KMS-11 (cell line): ENCODE measurements at regions not wholly inside any gene's neighbourhood (a gene's known extent, or its start where the extent isn't known, plus 50 kb on each side); places are given as distances from the start of the nearest gene placed in this dataset.

Experiments
- H2AFZ ChIP-seq: fragments of 200-600 bp; sonication (generic); 2 replicates; pipeline ENCODE4 v1.6.1; 2016; ENCODE audit warnings: antibody characterized with exemption, mixed run types, low read depth
- H3K27ac ChIP-seq: fragments of 200-600 bp; sonication (generic); 2 replicates; pipeline ENCODE4 v1.6.1; 2016; ENCODE audit warnings: mild to moderate bottlenecking, mixed run types
- H3K27me3 ChIP-seq: fragments of 200-600 bp; sonication (generic); 2 replicates; pipeline ENCODE4 v1.6.1; 2017; ENCODE audit warnings: mild to moderate bottlenecking, low read depth, mixed run types, moderate library complexity; ENCODE audit not compliant: insufficient read depth
- H3K36me3 ChIP-seq: fragments of 200-600 bp; sonication (generic); 2 replicates; pipeline ENCODE4 v1.6.1; 2017; ENCODE audit warnings: mild to moderate bottlenecking, mixed run types; ENCODE audit not compliant: insufficient read depth
- H3K4me1 ChIP-seq: fragments of 200-600 bp; sonication (generic); 2 replicates; pipeline ENCODE4 v1.6.1; 2016; ENCODE audit warnings: mild to moderate bottlenecking, low read depth, mixed run types; ENCODE audit not compliant: poor library complexity, severe bottlenecking
- H3K4me2 ChIP-seq: fragments of 200-600 bp; sonication (generic); 2 replicates; pipeline ENCODE4 v1.7.0; 2016; ENCODE audit warnings: mild to moderate bottlenecking, mixed run types
- H3K4me3 ChIP-seq: fragments of 200-600 bp; sonication (generic); IDR thresholded peaks from 2 replicates; pipeline ENCODE4 v1.6.1; 2017; ENCODE audit warnings: low read depth, low read length, mixed read lengths; ENCODE audit not compliant: insufficient read depth
- H3K79me2 ChIP-seq: fragments of 200-600 bp; sonication (generic); 2 replicates; pipeline ENCODE4 v1.6.1; 2016; ENCODE audit warnings: low read depth, mixed run types; ENCODE audit not compliant: insufficient read depth
- H3K9ac ChIP-seq: fragments of 200-600 bp; sonication (generic); 2 replicates; pipeline ENCODE4 v1.6.1; 2016; ENCODE audit warnings: mild to moderate bottlenecking, mixed run types
- H4K20me1 ChIP-seq: fragments of 200-600 bp; sonication (generic); 2 replicates; pipeline ENCODE4 v1.6.1; 2016; ENCODE audit warnings: mild to moderate bottlenecking, mixed run types; ENCODE audit not compliant: insufficient read depth
- CTCF ChIP-seq: fragments of 200-600 bp; sonication (generic); conservative IDR thresholded peaks from 2 replicates; pipeline ENCODE4 v1.6.1; 2017; ENCODE audit warnings: low read depth, mild to moderate bottlenecking, antibody characterized with exemption, low read length, moderate library complexity, mixed read lengths

DNA sequence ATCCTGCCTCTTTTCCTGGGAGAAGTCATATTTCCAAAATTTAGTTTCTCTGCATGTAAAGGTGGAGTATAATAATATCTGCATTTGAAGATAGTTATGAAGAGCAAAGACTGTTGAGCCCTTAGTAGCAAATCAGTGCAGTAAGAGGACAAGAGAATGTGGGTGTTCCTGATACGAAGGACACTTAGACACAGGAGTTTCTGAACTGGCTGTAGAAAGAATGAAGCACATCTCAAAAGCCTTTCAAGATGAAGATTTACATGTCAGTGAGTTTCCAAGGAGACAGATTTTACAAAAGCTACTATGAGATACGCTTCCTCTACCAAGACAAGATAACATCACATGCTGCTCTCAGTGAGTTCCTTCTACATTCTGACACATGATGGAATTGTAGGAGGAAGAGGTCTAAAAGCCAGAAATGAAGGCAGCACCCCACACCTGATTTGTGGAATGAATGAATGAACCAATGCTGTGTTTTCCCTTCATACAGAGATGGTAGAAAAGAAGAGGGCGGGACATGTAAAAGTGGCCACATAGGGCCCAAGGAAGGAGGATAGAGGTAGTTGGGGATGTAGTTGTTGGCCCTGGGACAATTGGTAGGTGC lies 173.6 kb upstream of the PDE1C start:
- no peak for TF ChIP-seq CTCF
- H2AFZ ChIP-seq = no peak overlapping the region
- no peaks in the 10 kb centered on the region for H3K79me2 ChIP-seq
- H3K9ac ChIP-seq = no peak overlapping the region
- no peak overlapping the region for H3K27ac ChIP-seq
- H3K4me3 ChIP-seq = no peak overlapping the region
- no peak overlapping the region for H3K4me2 ChIP-seq
- H3K27me3 ChIP-seq = no peaks in the 10 kb centered on the region
- no peaks in the 10 kb centered on the region for H4K20me1 ChIP-seq
- no peaks in the 10 kb centered on the region for H3K36me3 ChIP-seq
- H3K4me1 ChIP-seq = no peaks in the 10 kb centered on the region

- no peaks in the 10 kb centered on the region for H3K4me1 ChIP-seq
- H3K36me3 ChIP-seq = no peaks in the 10 kb centered on the region
- no peak overlapping the region for H3K4me3 ChIP-seq
- no peak overlapping the region for H3K4me2 ChIP-seq
- H3K27me3 ChIP-seq = no peaks in the 10 kb centered on the region
- no peaks in the 10 kb centered on the region for H3K79me2 ChIP-seq
- no peak overlapping the region for H3K27ac ChIP-seq
- H3K9ac ChIP-seq = no peak overlapping the region
- no peaks in the 10 kb centered on the region for H4K20me1 ChIP-seq
- H2AFZ ChIP-seq = no peak overlapping the region
- no peak for TF ChIP-seq CTCF
Measured at GRCh38 chr7:32242436-32242835, 172.2 kb upstream of the PDE1C start.

DNA sequence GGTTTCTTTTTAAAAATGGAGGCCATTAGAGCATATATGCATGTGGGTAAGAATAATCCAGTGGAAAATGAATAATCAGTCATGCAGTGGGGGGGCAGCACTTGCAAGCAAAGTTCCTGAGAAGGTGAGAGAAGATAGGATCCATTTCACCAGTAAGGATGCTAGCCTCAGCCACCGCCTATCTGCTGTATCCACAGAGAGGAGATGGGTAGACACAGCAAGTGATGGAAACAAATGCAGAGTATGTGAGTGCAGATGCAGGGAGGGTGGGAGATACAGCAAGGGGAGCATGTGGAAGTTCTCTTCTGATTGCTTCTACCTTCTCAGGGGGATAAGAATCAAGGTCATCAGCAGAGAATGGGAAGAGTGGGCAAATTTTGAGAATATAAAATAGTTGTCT lies 171.4 kb upstream of the PDE1C start:
- Histone ChIP-seq H3K27me3 (no peaks in the 10 kb centered on the region), H3K79me2 (no peaks in the 10 kb centered on the region), H3K4me3 (no peak overlapping the region), H2AFZ (no peak overlapping the region), H3K27ac (no peak overlapping the region), H4K20me1 (no peaks in the 10 kb centered on the region), H3K36me3 (no peaks in the 10 kb centered on the region), H3K4me2 (no peak overlapping the region), H3K9ac (no peak overlapping the region), H3K4me1 (no peaks in the 10 kb centered on the region)
- TF ChIP-seq CTCF = no peak

GRCh38 chr7:32239764-32240163 lies 169.6 kb upstream of the PDE1C start:
- no peak overlapping the region for H3K27ac ChIP-seq
- H3K36me3 ChIP-seq = no peaks in the 10 kb centered on the region
- no peak overlapping the region for H3K4me2 ChIP-seq
- no peak overlapping the region for H3K4me3 ChIP-seq
- no peak overlapping the region for H2AFZ ChIP-seq
- no peaks in the 10 kb centered on the region for H3K27me3 ChIP-seq
- no peaks in the 10 kb centered on the region for H3K4me1 ChIP-seq
- no peaks in the 10 kb centered on the region for H3K79me2 ChIP-seq
- no peak for TF ChIP-seq CTCF
- no peaks in the 10 kb centered on the region for H4K20me1 ChIP-seq
- no peak overlapping the region for H3K9ac ChIP-seq
